GM12878 (cell line): ENCODE measurements at regions not wholly inside any gene's neighbourhood (a gene's known extent, or its start where the extent isn't known, plus 50 kb on each side); places are given as distances from the start of the nearest gene placed in this dataset.

Source experiments
- ATAC-seq: fragments of 200-7000 bp; cut with Tn5 transposase; 3 replicates; pipeline ENCODE4 v1.9.1; 2020; ENCODE audit warnings: mild to moderate bottlenecking, moderate library complexity
- BruUV-seq: library from RNA; stranded (reverse); fragments of 400-500 nt; replicated peaks from 2 replicates; lab custom pipeline; 2021; lab: Mats Ljungman, UMichigan
- CTCF ChIA-PET: fragments of 300-600 bp; sonication (Branson Sonifier 250); formaldehyde crosslinking; extraction: SDS; loops from one replicate; lab custom pipeline; 2021; ENCODE audit warnings: inconsistent platforms; lab: Yijun Ruan, JAX
- POLR2A ChIA-PET: fragments of 350-600 bp; formaldehyde crosslinking; extraction: SDS; loops from one replicate; lab custom pipeline; 2021; ENCODE audit warnings: inconsistent platforms; lab: Charles Lee
- RAD21 ChIA-PET: fragments of 300-600 bp; sonication (Branson Sonifier 250); formaldehyde crosslinking; loops from one replicate; lab custom pipeline; 2023; ENCODE audit warnings: antibody characterized with exemption; ENCODE audit not compliant: unreplicated experiment; lab: Charles Lee
- SMC1A ChIA-PET: fragments of 300-600 bp; sonication (Branson Sonifier 250); formaldehyde crosslinking; loops from one replicate; lab custom pipeline; 2023; ENCODE audit not compliant: unreplicated experiment, uncharacterized antibody; lab: Charles Lee
- DNase-seq: peaks from one replicate; pipeline ENCODE4 v3.0.0-alpha.2; 2011; ENCODE audit warnings: low read depth, low spot score
- FAIRE-seq: peaks from 3 replicates; lab custom pipeline; 2011; peaks lifted over from hg19 to GRCh38; lab: Jason Lieb, UNC
- H2AFZ ChIP-seq: 2 replicates; pipeline ENCODE4 v1.6.0; 2011; ENCODE audit warnings: low read depth, low read length, control low read depth; ENCODE audit not compliant: control insufficient read depth
- H3K27ac ChIP-seq: 2 replicates; pipeline ENCODE4 v1.5.1; 2011; ENCODE audit warnings: control low read depth; ENCODE audit not compliant: control insufficient read depth, insufficient read depth
- H3K27me3 ChIP-seq, 2 experiments: replicated peaks in 1 of 2; 2 replicates each; pipeline versions ENCODE4 v1.6.0 to v1.6.1; 2011; ENCODE audit warnings: low read length in 1 of 2; ENCODE audit not compliant: control insufficient read depth in 2 of 2, insufficient read depth in 2 of 2
- H3K36me3 ChIP-seq, 2 experiments: 2 replicates each; pipeline ENCODE4 v1.5.1; 2011; ENCODE audit warnings: low read length in 1 of 2; ENCODE audit not compliant: control insufficient read depth in 2 of 2, insufficient read depth in 2 of 2
- H3K4me1 ChIP-seq: 2 replicates; pipeline ENCODE4 v1.6.1; 2011; ENCODE audit warnings: mild to moderate bottlenecking, low read length, moderate library complexity, mixed read lengths; ENCODE audit not compliant: control insufficient read depth, insufficient read depth
- H3K4me2 ChIP-seq: 2 replicates; pipeline ENCODE4 v1.6.0; 2011; ENCODE audit warnings: control low read depth; ENCODE audit not compliant: control insufficient read depth, insufficient read depth
- H3K4me3 ChIP-seq: fragments of 200-600 bp; sonication (generic); 2 replicates; pipeline ENCODE4 v1.5.1; 2016
- H3K79me2 ChIP-seq: 2 replicates; pipeline ENCODE4 v1.6.0; 2011; ENCODE audit warnings: low read length; ENCODE audit not compliant: control insufficient read depth, insufficient read depth
- H3K9ac ChIP-seq: 2 replicates; pipeline ENCODE4 v1.8.0; 2011; ENCODE audit warnings: low read length, control low read depth, mixed read lengths; ENCODE audit not compliant: control insufficient read depth, insufficient read depth
- H3K9me3 ChIP-seq: replicated peaks from 3 replicates; pipeline ENCODE4 v1.5.1; 2011; ENCODE audit warnings: mild to moderate bottlenecking, low read length; ENCODE audit not compliant: control insufficient read depth, insufficient read depth
- H4K20me1 ChIP-seq: 2 replicates; pipeline ENCODE4 v1.6.0; 2011; ENCODE audit not compliant: control insufficient read depth, insufficient read depth
- EP300 ChIP-seq, 2 experiments: fragments of 150-350 bp in 1 of 2; IDR thresholded peaks; 2 replicates each; pipeline ENCODE4 v1.6.1; 2011 to 2012; ENCODE audit warnings: low read depth in 2 of 2, low read length in 2 of 2, borderline replicate concordance in 1 of 2, improper control_type of control experiment in 1 of 2, inconsistent platforms in 1 of 2; ENCODE audit not compliant: control insufficient read depth in 1 of 2
- HSF1 ChIP-seq: fragments of 150-350 bp; IDR thresholded peaks from 2 replicates; pipeline ENCODE4 v1.6.1; 2014; ENCODE audit warnings: mild to moderate bottlenecking, low read depth, low read length
- IKZF1 ChIP-seq: fragments of 450-650 bp; conservative IDR thresholded peaks from 2 replicates; pipeline ENCODE4 v1.6.1; 2017; ENCODE audit warnings: antibody characterized with exemption, mild to moderate bottlenecking
- KLF5 ChIP-seq: fragments of 450-650 bp; IDR thresholded peaks from 2 replicates; pipeline ENCODE4 v1.6.1; 2014; ENCODE audit warnings: mild to moderate bottlenecking; ENCODE audit not compliant: partially characterized antibody
- PAX5 ChIP-seq: IDR thresholded peaks from 2 replicates; pipeline ENCODE4 v1.6.1; 2011; ENCODE audit warnings: low read depth, low read length, borderline replicate concordance
- RAD51 ChIP-seq: fragments of 450-650 bp; IDR thresholded peaks from 2 replicates; pipeline ENCODE4 v1.6.1; 2016; ENCODE audit warnings: moderate library complexity, mild to moderate bottlenecking, inconsistent platforms
- SPI1 ChIP-seq: IDR thresholded peaks from 2 replicates; pipeline ENCODE4 v1.6.1; 2011; ENCODE audit warnings: low read depth, mild to moderate bottlenecking, low read length, moderate library complexity, borderline replicate concordance; ENCODE audit not compliant: insufficient read depth
- STAT3 ChIP-seq: IDR thresholded peaks from 2 replicates; pipeline ENCODE4 v1.6.1; 2011; ENCODE audit warnings: low read depth, low read length, improper control_type of control experiment
- TCF12 ChIP-seq: IDR thresholded peaks from 2 replicates; pipeline ENCODE4 v1.6.1; 2011; ENCODE audit warnings: low read depth, mild to moderate bottlenecking, low read length
- WRNIP1 ChIP-seq: IDR thresholded peaks from 2 replicates; pipeline ENCODE4 v1.6.1; 2011; ENCODE audit warnings: low read depth, low read length, improper control_type of control experiment, borderline replicate concordance
- ZSCAN29 ChIP-seq: fragments of 450-650 bp; IDR thresholded peaks from 2 replicates; pipeline ENCODE4 v1.6.1; 2017; ENCODE audit warnings: mild to moderate bottlenecking, moderate library complexity
- WGBS: methylation state at CpG from one replicate; pipeline ENCODE4 v1.1.6; 2016; ENCODE audit warnings: low lambda C conversion rate; ENCODE audit not compliant: insufficient replicate concordance, insufficient coverage; ENCODE audit errors: missing lambda C conversion rate; 5-methylcytosine and 5-hydroxymethylcytosine counted together
- in situ Hi-C: fragments of 300-500 bp; cut with MboI; formaldehyde crosslinking; loops from 9 replicates; pipeline ENCODE4 v1.14.3; 2018; ENCODE audit warnings: mixed read lengths
- intact Hi-C: fragments of 100-400 bp; cut with micrococcal nuclease; formaldehyde crosslinking; loops from one replicate; pipeline ENCODE4 v1.14.2; 2022; ENCODE audit not compliant: unreplicated experiment

GRCh38 chr3:46080969-46081345 is 53.7 kb upstream of the XCR1 start:
- CTCF ChIA-PET = interaction anchor here (0.7 to 21.9 kb wide), 12 partner anchors 9 to 322 kb away, joined by 3 to 714 read pairs (median 52); partner anchors contain the start of genes CCR1, CCR5 and CXCR6
- Histone ChIP-seq H3K27me3 (0 out of 4 replicates have a peak, but pooled peaks cover 0 to 2% of the 10 kb centered on the region in 2 experiments), H3K9me3 (no peaks in the 10 kb centered on the region), H3K27ac (no peak overlapping the region), H3K79me2 (no peaks in the 10 kb centered on the region), H3K4me2 (no peak overlapping the region), H3K4me1 (no peaks in the 10 kb centered on the region), H3K4me3 (no peak overlapping the region), H2AFZ (no peak overlapping the region), H3K9ac (no peak overlapping the region), H4K20me1 (no peaks in the 10 kb centered on the region), H3K36me3 (no peaks in the 10 kb centered on the region)
- POLR2A ChIA-PET = interaction anchor here (0.7 kb wide), 1 partner anchor 570 kb away, joined by 5 read pairs; no protein-coding TSS in a partner anchor
- TF ChIP-seq EP300 (IDR thresholded peaks at IDR 0.05; ENCODE audit: borderline replicate concordance in 1 of 2, control insufficient read depth in 1 of 2, low read depth in 2 of 2, low read length in 2 of 2) = no peak
- no peak for TF ChIP-seq IKZF1
- no peak for TF ChIP-seq PAX5
- BruUV-seq = no TSS peak
- intact Hi-C loops = no loop called here
- DNase-seq = no peak
- in situ Hi-C loops = no loop called here
- no peak for FAIRE-seq
- ATAC-seq = no peak
- SMC1A ChIA-PET = interaction anchor here (0.6 to 23.6 kb wide), 14 partner anchors 8 to 388 kb away, joined by 3 to 581 read pairs (median 4); partner anchors contain the start of genes CCR1, CCR5 and CXCR6
- RAD21 ChIA-PET = interaction anchor here (0.8 to 7.2 kb wide), 6 partner anchors 13 to 291 kb away, joined by 3 to 213 read pairs (median 9); partner anchors contain the start of gene CCR1
- 6% methylated on average over 2 of the region's 2 CpGs for WGBS

GRCh38 chr3:46080124-46080968 is 53.1 kb upstream of the XCR1 start:
- ChIA-PET CTCF (interaction anchor here (0.6 to 21.9 kb wide), 17 partner anchors 10 to 337 kb away, joined by 3 to 714 read pairs (median 23); partner anchors contain the start of genes CCR1, CCR5 and CXCR6), POLR2A (interaction anchor here (0.6 to 0.7 kb wide), 2 partner anchors 545 to 569 kb away, joined by 3 to 5 read pairs; no protein-coding TSS in a partner anchor), RAD21 (interaction anchor here (0.8 to 7.2 kb wide), 9 partner anchors 13 to 292 kb away, joined by 3 to 213 read pairs (median 6); partner anchors contain the start of genes CCR1 and FYCO1), SMC1A (interaction anchor here (0.6 to 23.6 kb wide), 15 partner anchors 9 to 387 kb away, joined by 3 to 581 read pairs (median 4); partner anchors contain the start of genes CCR1, CCR5 and CXCR6)
- Histone ChIP-seq H3K36me3 (no peaks in the 10 kb centered on the region), H3K4me3 (no peak overlapping the region), H4K20me1 (no peaks in the 10 kb centered on the region), H2AFZ (no peak overlapping the region), H3K9me3 (no peaks in the 10 kb centered on the region), H3K79me2 (no peaks in the 10 kb centered on the region), H3K27ac (no peak overlapping the region), H3K9ac (no peak overlapping the region), H3K27me3 (0 out of 4 replicates have a peak, but pooled peaks cover 0 to 2% of the 10 kb centered on the region in 2 experiments), H3K4me1 (no peaks in the 10 kb centered on the region), H3K4me2 (no peak overlapping the region)
- 49% methylated on average over 6 of the region's 6 CpGs for WGBS
- FAIRE-seq (no peak), DNase-seq (no peak), ATAC-seq (no peak)
- intact Hi-C loops = no loop called here
- TF ChIP-seq TCF12 (no peak), RAD51 (no peak), ZSCAN29 (no peak), KLF5 (no peak), HSF1 (no peak), WRNIP1 (no peak), SPI1 (no peak), STAT3 (no peak)
- in situ Hi-C loops = no loop called here
- BruUV-seq = no TSS peak
